ENCODE measurements at regions not wholly inside any gene's neighbourhood (a gene's known extent, or its start where the extent isn't known, plus 50 kb on each side); places are given as distances from the start of the nearest gene placed in this dataset.

- no peak; the same call in 1 of the 2 replicates for TF ChIP-seq CTCF (IDR thresholded peaks at IDR 0.05)
- no peak for TF ChIP-seq POLR2AphosphoS5 (IDR thresholded peaks at IDR 0.05; ENCODE audit: low read depth, low read length)
- TF ChIP-seq TCF7L2 (IDR thresholded peaks at IDR 0.05; ENCODE audit: low read depth, low read length), result no peak
- no peak for TF ChIP-seq SIN3A (IDR thresholded peaks at IDR 0.05; ENCODE audit: borderline replicate concordance, insufficient read depth, low read depth, low read length)
- no peak for TF ChIP-seq REST (IDR thresholded peaks at IDR 0.05; ENCODE audit: insufficient read depth in 1 of 2, low read depth in 2 of 2, low read length in 1 of 2)
Observed at GRCh38 chr2:226023383-226023782, 623.9 kb downstream of the NYAP2 start.

All from Panc1 (cell line).